Endothelial cell of umbilical vein (primary cell): ENCODE measurements at regions not wholly inside any gene's neighbourhood (a gene's known extent, or its start where the extent isn't known, plus 50 kb on each side); places are given as distances from the start of the nearest gene placed in this dataset.

Experiments used
- BruUV-seq: library from RNA; stranded (reverse); fragments of 400-500 nt; replicated peaks from 2 replicates; lab custom pipeline; 2021; lab: Mats Ljungman, UMichigan
- CTCF ChIA-PET: fragments of 300-600, 350-600 bp; sonication (Branson Sonifier 250); formaldehyde crosslinking; loops from one replicate; lab custom pipeline; 2021; ENCODE audit warnings: antibody characterized with exemption, inconsistent platforms; lab: Charles Lee
- POLR2A ChIA-PET: fragments of 300-600, 350-600 bp; sonication (Branson Sonifier 250); formaldehyde crosslinking; loops from one replicate; lab custom pipeline; 2021; ENCODE audit warnings: antibody characterized with exemption, inconsistent platforms; lab: Charles Lee
- DNase-seq: peaks from one replicate; pipeline ENCODE4 v3.0.0-alpha.2; 2011; ENCODE audit warnings: low read depth, low spot score
- FAIRE-seq: peaks from 2 replicates; lab custom pipeline; 2011; peaks lifted over from hg19 to GRCh38; lab: Jason Lieb, UNC
- H2AFZ ChIP-seq: 2 replicates; pipeline ENCODE4 v1.6.0; 2012; ENCODE audit warnings: low read depth, low read length, control low read depth, inconsistent platforms
- H3K27ac ChIP-seq: 2 replicates; pipeline ENCODE4 v1.5.1; 2011; ENCODE audit warnings: low read depth, mild to moderate bottlenecking, control low read depth, low read length, moderate library complexity; ENCODE audit not compliant: insufficient read depth
- H3K27me3 ChIP-seq, 2 experiments: 2 replicates each; pipeline versions ENCODE4 v1.6.0 to v1.6.1; 2011; ENCODE audit warnings: low read length in 2 of 2, mixed read lengths in 1 of 2; ENCODE audit not compliant: control insufficient read depth in 2 of 2, insufficient read depth in 2 of 2
- H3K36me3 ChIP-seq, 2 experiments: 2 replicates in 1 of 2; 3 replicates in 1 of 2; pipeline ENCODE4 v1.5.1; 2011; ENCODE audit warnings: low read length in 2 of 2, mild to moderate bottlenecking in 1 of 2, moderate library complexity in 1 of 2; ENCODE audit not compliant: control insufficient read depth in 2 of 2, insufficient read depth in 2 of 2; ENCODE audit errors: extremely low read depth in 1 of 2
- H3K4me1 ChIP-seq: 3 replicates; pipeline ENCODE4 v1.5.1; 2011; ENCODE audit warnings: mild to moderate bottlenecking, low read length; ENCODE audit not compliant: control insufficient read depth, insufficient read depth; ENCODE audit errors: extremely low read depth
- H3K4me2 ChIP-seq: 2 replicates; pipeline ENCODE4 v1.6.1; 2011; ENCODE audit warnings: low read length, control low read depth, mixed read lengths; ENCODE audit not compliant: insufficient read depth
- H3K4me3 ChIP-seq, 3 experiments: fragments of 200-600 bp in 1 of 3; sonication (generic), shearing (Covaris generic) in 1 of 3; replicated peaks in 1 of 3; 2 replicates each; pipeline ENCODE4 v1.5.1; 2011 to 2016; ENCODE audit warnings: control low read depth in 3 of 3, low read length in 3 of 3, mild to moderate bottlenecking in 2 of 3, inconsistent platforms in 1 of 3, low read depth in 1 of 3, moderate library complexity in 1 of 3; ENCODE audit not compliant: insufficient read depth in 1 of 3
- H3K79me2 ChIP-seq: 2 replicates; pipeline ENCODE4 v1.6.0; 2012; ENCODE audit warnings: low read length, inconsistent platforms; ENCODE audit not compliant: control insufficient read depth, insufficient read depth
- H3K9ac ChIP-seq: replicated peaks from 2 replicates; pipeline ENCODE3; 2011; ENCODE audit warnings: low read length, control low read depth; ENCODE audit not compliant: insufficient read depth; ENCODE audit errors: extremely low read depth
- H3K9me1 ChIP-seq: replicated peaks from 3 replicates; pipeline ENCODE4 v1.6.0; 2011; ENCODE audit warnings: mild to moderate bottlenecking, low read length; ENCODE audit not compliant: control insufficient read depth, insufficient read depth; ENCODE audit errors: extremely low read depth
- H3K9me3 ChIP-seq: replicated peaks from 2 replicates; pipeline ENCODE4 v1.5.1; 2012; ENCODE audit warnings: low read length, inconsistent platforms; ENCODE audit not compliant: control insufficient read depth, insufficient read depth
- H4K20me1 ChIP-seq: replicated peaks from 2 replicates; pipeline ENCODE3; 2011; ENCODE audit warnings: mild to moderate bottlenecking, low read length; ENCODE audit not compliant: control insufficient read depth, insufficient read depth; ENCODE audit errors: extremely low read depth
- CTCF ChIP-seq, 2 donors: IDR thresholded peaks; 1 replicate in 1 of 2; 2 replicates in 1 of 2; pipeline ENCODE4 v1.5.1; 2011; ENCODE audit warnings: low read length in 2 of 2, mild to moderate bottlenecking in 2 of 2, moderate library complexity in 2 of 2, control low read depth in 1 of 2, inconsistent platforms in 1 of 2, low read depth in 1 of 2; ENCODE audit not compliant: insufficient read depth in 1 of 2; ENCODE audit errors: extremely low read depth in 1 of 2
- EZH2 ChIP-seq: IDR thresholded peaks from 2 replicates; pipeline ENCODE4 v1.6.1; 2012; ENCODE audit warnings: borderline replicate concordance, low read depth, mild to moderate bottlenecking, moderate library complexity, low read length, inconsistent platforms; ENCODE audit not compliant: severe bottlenecking
- FOS ChIP-seq: IDR thresholded peaks from 2 replicates; pipeline ENCODE4 v1.6.1; 2011; ENCODE audit warnings: mild to moderate bottlenecking, low read length, moderate library complexity, borderline replicate concordance; ENCODE audit not compliant: insufficient read depth
- GATA2 ChIP-seq: IDR thresholded peaks from 2 replicates; pipeline ENCODE4 v1.7.0; 2011; ENCODE audit warnings: low read depth, mild to moderate bottlenecking, moderate library complexity, mixed read lengths, low read length; ENCODE audit not compliant: insufficient read length, insufficient read depth
- JUN ChIP-seq: IDR thresholded peaks from 2 replicates; pipeline ENCODE4 v1.6.1; 2011; ENCODE audit warnings: borderline replicate concordance, low read depth; ENCODE audit not compliant: insufficient read length, insufficient read depth
- MAX ChIP-seq: IDR thresholded peaks from 2 replicates; pipeline ENCODE4 v1.6.1; 2011; ENCODE audit not compliant: insufficient read depth, insufficient read length
- MYC ChIP-seq: IDR thresholded peaks from one replicate; pipeline ENCODE4 v1.6.1; 2011; ENCODE audit warnings: mild to moderate bottlenecking, low read depth, low read length
- POLR2A ChIP-seq: IDR thresholded peaks from 2 replicates; pipeline ENCODE4 v1.6.1; 2012; ENCODE audit warnings: low read depth, mild to moderate bottlenecking, control low read depth, low read length
- POLR2AphosphoS5 ChIP-seq: IDR thresholded peaks from 2 replicates; pipeline ENCODE4 v1.6.1; 2012; ENCODE audit warnings: low read depth, mild to moderate bottlenecking, control low read depth, low read length, moderate library complexity; ENCODE audit not compliant: insufficient read depth
- dilution Hi-C: fragments of 300-500 bp; cut with MboI; formaldehyde crosslinking; loops from one replicate; pipeline ENCODE4 v1.15.0; 2019; ENCODE audit warnings: low sequenced_read_pairs; ENCODE audit not compliant: extremely low pct_ligation_motif_present
- intact Hi-C: fragments of 100-400 bp; cut with micrococcal nuclease; formaldehyde crosslinking; loops from one replicate; pipeline ENCODE4 v1.10.0; 2022

GRCh38 chr1:199279067-199279466, 640.2 kb downstream of the PTPRC start:
- no peak overlapping the region for H3K9ac ChIP-seq
- no peak for DNase-seq

More at GRCh38 chr1:199279067-199279466, 640.2 kb downstream of the PTPRC start:
- TF ChIP-seq JUN (no peak), POLR2A (no peak), FOS (no peak), CTCF (IDR thresholded peaks at IDR 0.05; ENCODE audit: extremely low read depth in 1 of 2, insufficient read depth in 1 of 2, low read depth in 1 of 2, low read length in 2 of 2) (no peak), POLR2AphosphoS5 (no peak), GATA2 (no peak), MYC (no peak), EZH2 (no peak), MAX (no peak)
- no peaks in the 10 kb centered on the region for H3K79me2 ChIP-seq
- H3K9me3 ChIP-seq = no peaks in the 10 kb centered on the region
- no peak for FAIRE-seq
- ChIA-PET CTCF (no interaction called here), POLR2A (no interaction called here)
- no peak overlapping the region for H3K4me2 ChIP-seq
- H3K27me3 ChIP-seq = no peaks in the 10 kb centered on the region
- dilution Hi-C loops (no loop called here), intact Hi-C loops (loop anchor here (10.0 kb wide), 3 partner anchors 406 to 834 kb away; no protein-coding TSS in a partner anchor)
- H3K27ac ChIP-seq = no peak overlapping the region
- H2AFZ ChIP-seq = no peak overlapping the region
- no peaks in the 10 kb centered on the region for H3K36me3 ChIP-seq
- no peaks in the 10 kb centered on the region for H4K20me1 ChIP-seq
- no TSS peak for BruUV-seq
- H3K9me1 ChIP-seq = no peaks in the 10 kb centered on the region
- H3K4me1 ChIP-seq = peaks cover 7% of the 10 kb centered on the region
- no peak overlapping the region for H3K4me3 ChIP-seq
